ENCODE measurements at regions not wholly inside any gene's neighbourhood (a gene's known extent, or its start where the extent isn't known, plus 50 kb on each side); places are given as distances from the start of the nearest gene placed in this dataset.

- peak; percentile 64; the same call in 1 of the 2 replicates for TF ChIP-seq TFAM (CRISPR knock-in tag; conservative IDR thresholded peaks at IDR 0.05)
- TF ChIP-seq BRF1 (IDR thresholded peaks at IDR 0.05; ENCODE audit: borderline replicate concordance, extremely low read depth, insufficient read length): no peak
- no peak for TF ChIP-seq YY1 (IDR thresholded peaks at IDR 0.05; ENCODE audit: borderline replicate concordance in 1 of 3, control insufficient read depth in 1 of 3, extremely low read depth in 1 of 3, insufficient read depth in 3 of 3, insufficient read length in 1 of 3, insufficient replicate concordance in 2 of 3, low read depth in 1 of 3, low read length in 2 of 3)
- TF ChIP-seq KAT8 (IDR thresholded peaks at IDR 0.05; ENCODE audit: low read depth): no peak
- no peak for TF ChIP-seq POLR2AphosphoS5 (IDR thresholded peaks at IDR 0.05; ENCODE audit: control insufficient read depth, insufficient read depth, low read depth, low read length)
- peak; percentile 19; the same call in 1 of the 2 replicates for TF ChIP-seq ZNF449 (CRISPR knock-in tag; IDR thresholded peaks at IDR 0.05)
- TF ChIP-seq GATAD2B (IDR thresholded peaks at IDR 0.05; ENCODE audit: borderline replicate concordance): no peak
- no peak for TF ChIP-seq NELFE (IDR thresholded peaks at IDR 0.05; ENCODE audit: insufficient read depth, insufficient read length)
- no peak for TF ChIP-seq ZNF224 (CRISPR knock-in tag; IDR thresholded peaks at IDR 0.05)
- TF ChIP-seq ZNF174 (CRISPR knock-in tag; IDR thresholded peaks at IDR 0.05): no peak
- no peak for TF ChIP-seq ZNF146 (CRISPR knock-in tag; IDR thresholded peaks at IDR 0.05; ENCODE audit: unreplicated experiment)
- 0 out of 2 replicates have a peak, but pooled peaks have one; percentile 57 for TF ChIP-seq ZNF445 (CRISPR knock-in tag; IDR thresholded peaks at IDR 0.05; ENCODE audit: low read depth)
- TF ChIP-seq ZNF785 (CRISPR knock-in tag; IDR thresholded peaks at IDR 0.05): 0 out of 2 replicates have a peak, but pooled peaks have one; percentile 58
- no peak for TF ChIP-seq NFE2 (IDR thresholded peaks at IDR 0.05; ENCODE audit: low read depth)
- no peak for TF ChIP-seq BCL6 (CRISPR knock-in tag; IDR thresholded peaks at IDR 0.05)
- TF ChIP-seq DACH1 (IDR thresholded peaks at IDR 0.05; ENCODE audit: partially characterized antibody): peak; percentile 25
- no peak for TF ChIP-seq NCOA4 (IDR thresholded peaks at IDR 0.05; ENCODE audit: partially characterized antibody)
- no peak for TF ChIP-seq FIP1L1 (IDR thresholded peaks at IDR 0.05; ENCODE audit: low read depth, low read length, poor library complexity, severe bottlenecking)
- no peak for TF ChIP-seq KHSRP (IDR thresholded peaks at IDR 0.05)
- TF ChIP-seq POLR2H (tag; IDR thresholded peaks at IDR 0.05; ENCODE audit: low read depth): 0 out of 2 replicates have a peak, but pooled peaks have one; percentile 27
- no peak for TF ChIP-seq ELF4 (CRISPR knock-in tag; IDR thresholded peaks at IDR 0.05)
- TF ChIP-seq CAMTA2 (CRISPR knock-in tag; conservative IDR thresholded peaks at IDR 0.05): no peak
- no peak for TF ChIP-seq RBM17 (IDR thresholded peaks at IDR 0.05; ENCODE audit: borderline replicate concordance, low read depth, low read length)
- no peak for TF ChIP-seq PBX2 (CRISPR knock-in tag; IDR thresholded peaks at IDR 0.05; ENCODE audit: low read depth)
- no peak for TF ChIP-seq PBX2 (tag; conservative IDR thresholded peaks at IDR 0.05; ENCODE audit: low read depth)
Measured at GRCh38 chr13:89950225-89950624, 1397.3 kb upstream of the MIR17HG start (continued).

Measured in K562 (cell line).